Nephron (organoid): ENCODE measurements at regions not wholly inside any gene's neighbourhood (a gene's known extent, or its start where the extent isn't known, plus 50 kb on each side); places are given as distances from the start of the nearest gene placed in this dataset.
"Not testable (repeated sequence)": the region's sequence is repeated elsewhere in the genome, so short reads cannot be mapped to it uniquely, and the experiment has no call there.

Experiments
- H3K27ac Mint-ChIP-seq, 3 experiments: 2 replicates each; pipeline ENCODE4 v1.8.0; 2020; ENCODE audit warnings: mixed read lengths in 3 of 3, mild to moderate bottlenecking in 2 of 3, moderate library complexity in 1 of 3
- H3K27me3 Mint-ChIP-seq: 2 replicates; pipeline ENCODE4 v1.8.0; 2021; ENCODE audit warnings: low read depth, mild to moderate bottlenecking, moderate library complexity, mixed read lengths
- H3K36me3 Mint-ChIP-seq: 2 replicates; pipeline ENCODE4 v1.8.0; 2020; ENCODE audit warnings: low read depth, mixed read lengths
- H3K4me1 Mint-ChIP-seq: 2 replicates; pipeline ENCODE4 v1.8.0; 2020; ENCODE audit warnings: mixed read lengths
- H3K4me3 Mint-ChIP-seq, 3 experiments: 2 replicates each; pipeline ENCODE4 v1.8.0; 2020; ENCODE audit warnings: mild to moderate bottlenecking in 3 of 3, mixed read lengths in 3 of 3, moderate library complexity in 2 of 3
- H3K9me3 Mint-ChIP-seq: 2 replicates; pipeline ENCODE4 v1.8.0; 2020; ENCODE audit warnings: mixed read lengths
- CTCF ChIP-seq, 3 experiments: fragments of 200-600 bp; sonication (generic); IDR thresholded peaks; one replicate each; pipeline ENCODE4 v1.5.0; 2021; ENCODE audit warnings: antibody characterized with exemption in 3 of 3; ENCODE audit not compliant: unreplicated experiment in 3 of 3

- Mint-ChIP-seq H3K36me3 (peaks cover 11% of the 10 kb centered on the region), H3K9me3 (peaks cover 20% of the 10 kb centered on the region), H3K27ac (no peak overlapping the region), H3K4me3 (peak overlapping the region; percentile 57 to 77 (median 71)), H3K4me1 (no peaks in the 10 kb centered on the region), H3K27me3 (peaks cover 74% of the 10 kb centered on the region)
- TF ChIP-seq CTCF (IDR thresholded peaks at IDR 0.05; ENCODE audit: unreplicated experiment in 3 of 3), result no peak
Observed at GRCh38 chr15:34490417-34491193, 53.0 kb upstream of the GOLGA8A start.

GRCh38 chr15:34488973-34489959 is 51.7 kb upstream of the GOLGA8A start:
- H3K9me3 Mint-ChIP-seq, result peaks cover 20% of the 10 kb centered on the region
- H3K36me3 Mint-ChIP-seq, result peaks cover 11% of the 10 kb centered on the region
- peaks cover 61% of the 10 kb centered on the region for H3K27me3 Mint-ChIP-seq
- H3K27ac Mint-ChIP-seq, H3K4me1 Mint-ChIP-seq: not testable (repeated sequence)
- H3K4me3 Mint-ChIP-seq, result peak overlapping the region in 2 of 3 experiments; percentile 12 to 62
